Body of pancreas (tissue), 4 donors: ENCODE measurements at regions not wholly inside any gene's neighbourhood (a gene's known extent, or its start where the extent isn't known, plus 50 kb on each side); places are given as distances from the start of the nearest gene placed in this dataset.
A peak's percentile ranks its signal among the peaks of the same experiment; 100 is the strongest.

ENCODE experiments used
- ATAC-seq: fragments of 150-250 bp; one replicate; pipeline ENCODE4 v1.9.1; 2016
- DNase-seq, 4 donors: peaks; one replicate each; pipeline ENCODE4 v3.0.0-alpha.2; 2019
- H3K27ac ChIP-seq, 4 donors: fragments of 200-600 bp; sonication (generic); 1 replicate in 3 of 4; 2 replicates in 1 of 4; pipeline versions ENCODE4 v1.5.1 to v1.6.1; 2016 to 2019; ENCODE audit warnings: mild to moderate bottlenecking in 1 of 4, mixed read lengths in 1 of 4, moderate library complexity in 1 of 4
- H3K27me3 ChIP-seq, 2 donors: fragments of 200-600 bp; sonication (generic); one replicate each; pipeline ENCODE4 v1.6.0; 2016; ENCODE audit warnings: mild to moderate bottlenecking in 1 of 2
- H3K36me3 ChIP-seq, 2 donors: fragments of 200-600 bp; sonication (generic); replicated peaks in 1 of 2; 2 replicates each; pipeline ENCODE4 v1.5.1; 2016; ENCODE audit warnings: low read depth in 2 of 2; ENCODE audit not compliant: insufficient read depth in 1 of 2
- H3K4me1 ChIP-seq: fragments of 200-600 bp; sonication (generic); one replicate; pipeline ENCODE4 v1.6.0; 2016
- H3K4me3 ChIP-seq, 2 donors: fragments of 200-600 bp; sonication (generic); 1 replicate in 1 of 2; 2 replicates in 1 of 2; pipeline ENCODE4 v1.5.1; 2016 to 2019
- H3K9me3 ChIP-seq, 3 donors: fragments of 200-600 bp; sonication (generic); 1 replicate in 2 of 3; 2 replicates in 1 of 3; pipeline ENCODE4 v1.5.1; 2016
- POLR2A ChIP-seq, 3 donors: fragments of 450-650 bp; IDR thresholded peaks; one replicate each; pipeline ENCODE4 v1.6.1; 2016; ENCODE audit warnings: antibody characterized with exemption in 3 of 3, mild to moderate bottlenecking in 2 of 3
- WGBS, 2 donors: methylation state at CpG; one replicate each; pipeline ENCODE4 v1.1.5; 2017; 5-methylcytosine and 5-hydroxymethylcytosine counted together
- intact Hi-C: fragments of 100-400 bp; cut with DNase I; formaldehyde crosslinking; loops from one replicate; pipeline ENCODE4 v1.15.1; 2023
- TF ChIP-seq, protein P1 (sequence below), 7 experiments: fragments of 450-650 bp in 4 of 7; fragments of 200-600 bp in 3 of 7; sonication (generic) in 3 of 7; IDR thresholded peaks; one replicate each; pipeline ENCODE4 v1.5.1; 2016 to 2019; ENCODE audit warnings: antibody characterized with exemption in 7 of 7

DNA sequence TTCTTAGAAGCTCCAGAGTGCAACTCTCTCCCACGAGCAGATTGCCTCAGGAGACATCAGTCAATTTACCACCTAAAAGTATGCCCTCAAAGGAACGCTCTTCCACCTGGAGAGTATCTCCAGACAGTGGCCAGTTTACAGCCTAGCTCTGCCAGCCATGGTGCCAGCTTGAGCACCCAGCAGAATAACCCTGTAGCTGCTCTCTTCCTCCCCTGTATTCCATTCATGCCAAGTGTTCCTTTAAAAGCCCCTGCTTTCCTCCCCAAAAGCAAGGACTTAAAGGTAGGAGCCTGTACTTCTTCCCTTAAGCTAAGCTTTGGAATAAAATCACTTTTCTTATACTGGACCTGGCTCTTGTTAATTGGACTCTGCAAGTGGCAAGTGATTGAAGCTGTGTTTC is 245.4 kb upstream of the TMEM132C start:
- ATAC-seq (no peak), DNase-seq (no peak)
- WGBS, 2 donors = 30 to 37% methylated on average over 2 of the region's 2 CpGs
- Histone ChIP-seq H3K27me3 (no peaks in the 10 kb centered on the region), H3K9me3 (no peaks in the 10 kb centered on the region), H3K4me1 (no peaks in the 10 kb centered on the region), H3K36me3 (no peaks in the 10 kb centered on the region), H3K4me3 (no peak overlapping the region), H3K27ac (no peak overlapping the region)
- TF ChIP-seq, protein P1, sequence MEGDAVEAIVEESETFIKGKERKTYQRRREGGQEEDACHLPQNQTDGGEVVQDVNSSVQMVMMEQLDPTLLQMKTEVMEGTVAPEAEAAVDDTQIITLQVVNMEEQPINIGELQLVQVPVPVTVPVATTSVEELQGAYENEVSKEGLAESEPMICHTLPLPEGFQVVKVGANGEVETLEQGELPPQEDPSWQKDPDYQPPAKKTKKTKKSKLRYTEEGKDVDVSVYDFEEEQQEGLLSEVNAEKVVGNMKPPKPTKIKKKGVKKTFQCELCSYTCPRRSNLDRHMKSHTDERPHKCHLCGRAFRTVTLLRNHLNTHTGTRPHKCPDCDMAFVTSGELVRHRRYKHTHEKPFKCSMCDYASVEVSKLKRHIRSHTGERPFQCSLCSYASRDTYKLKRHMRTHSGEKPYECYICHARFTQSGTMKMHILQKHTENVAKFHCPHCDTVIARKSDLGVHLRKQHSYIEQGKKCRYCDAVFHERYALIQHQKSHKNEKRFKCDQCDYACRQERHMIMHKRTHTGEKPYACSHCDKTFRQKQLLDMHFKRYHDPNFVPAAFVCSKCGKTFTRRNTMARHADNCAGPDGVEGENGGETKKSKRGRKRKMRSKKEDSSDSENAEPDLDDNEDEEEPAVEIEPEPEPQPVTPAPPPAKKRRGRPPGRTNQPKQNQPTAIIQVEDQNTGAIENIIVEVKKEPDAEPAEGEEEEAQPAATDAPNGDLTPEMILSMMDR (IDR thresholded peaks at IDR 0.05) = no peak
- no peak for TF ChIP-seq POLR2A (IDR thresholded peaks at IDR 0.05)
- intact Hi-C loops = no loop called here

DNA sequence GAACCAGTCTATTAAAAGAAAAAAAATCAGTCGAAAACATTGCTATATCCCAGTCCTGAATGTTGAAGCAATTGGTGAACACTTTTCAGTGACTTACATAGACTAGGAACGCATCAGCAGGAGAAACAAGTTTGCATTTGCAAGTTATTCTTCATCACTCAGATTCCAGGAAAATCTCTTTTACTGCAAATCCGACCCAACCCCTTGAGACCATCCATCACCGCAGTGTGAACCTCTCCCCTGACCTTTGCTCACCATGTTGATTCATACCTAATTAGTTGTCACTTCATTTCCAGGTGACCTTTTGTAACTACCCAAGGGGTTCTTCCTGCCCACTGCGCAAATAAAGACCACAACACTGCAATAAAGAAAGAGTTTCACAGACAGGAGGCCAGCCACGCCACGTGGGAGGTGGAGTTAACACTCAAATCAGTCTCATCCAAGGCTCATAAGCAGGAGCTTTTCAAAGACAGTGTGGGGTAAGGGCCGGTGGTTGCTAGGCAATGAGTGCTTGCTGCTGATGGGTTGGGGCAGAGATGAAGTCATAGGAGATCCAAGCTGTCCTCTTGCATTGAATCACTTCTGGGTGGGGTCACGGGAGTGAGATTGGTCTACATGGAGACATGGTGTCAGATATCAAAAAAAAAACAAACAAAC is 241.3 kb upstream of the TMEM132C start:
- Histone ChIP-seq H3K36me3 (no peaks in the 10 kb centered on the region), H3K4me3 (no peak overlapping the region), H3K4me1 (no peaks in the 10 kb centered on the region), H3K27ac (no peak overlapping the region), H3K27me3 (no peaks in the 10 kb centered on the region), H3K9me3 (no peaks in the 10 kb centered on the region)
- ATAC-seq (no peak), DNase-seq (peak in 2 of 4 donors; percentile 5)
- intact Hi-C loops = no loop called here
- WGBS, 2 donors = 31 to 38% methylated on average over 9 of the region's 9 CpGs
- TF ChIP-seq, protein P1 (IDR thresholded peaks at IDR 0.05) = no peak
- TF ChIP-seq POLR2A (IDR thresholded peaks at IDR 0.05) = no peak

GRCh38 chr12:128026696-128027574 is 240.0 kb upstream of the TMEM132C start:
- 30 to 39% methylated on average over 6 of the region's 6 CpGs for WGBS, 2 donors
- Histone ChIP-seq H3K27ac (no peak overlapping the region), H3K27me3 (no peaks in the 10 kb centered on the region), H3K36me3 (no peaks in the 10 kb centered on the region), H3K4me1 (no peaks in the 10 kb centered on the region), H3K4me3 (no peak overlapping the region), H3K9me3 (no peaks in the 10 kb centered on the region)
- intact Hi-C loops = no loop called here
- ATAC-seq (no peak), DNase-seq (no peak)
- TF ChIP-seq, protein P1 (IDR thresholded peaks at IDR 0.05) = no peak
- TF ChIP-seq POLR2A (IDR thresholded peaks at IDR 0.05) = no peak

DNA sequence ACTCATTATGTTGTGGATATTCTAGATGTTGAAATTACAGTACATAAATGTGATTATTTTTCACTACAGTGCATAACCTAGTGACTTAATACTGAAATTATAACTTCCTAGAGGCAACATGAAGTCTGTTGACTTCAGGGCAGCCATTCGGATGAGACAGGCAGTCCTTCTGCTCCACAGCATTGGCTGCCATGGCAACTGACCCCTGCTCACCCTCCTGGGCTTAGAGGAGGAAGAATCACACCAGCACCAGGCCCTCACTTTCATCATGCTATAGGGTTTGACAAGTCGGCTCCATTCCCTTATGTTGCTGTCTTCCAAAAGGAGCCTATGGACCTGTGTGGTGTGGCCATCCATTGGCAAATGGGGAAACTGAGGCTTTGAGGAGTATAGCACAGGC is 233.5 kb upstream of the TMEM132C start:
- 43 to 52% methylated on average over 2 of the region's 2 CpGs for WGBS, 2 donors
- TF ChIP-seq, protein P1 (IDR thresholded peaks at IDR 0.05) = no peak
- TF ChIP-seq POLR2A (IDR thresholded peaks at IDR 0.05) = no peak
- no peak for DNase-seq

More for the DNA sequence above, 233.5 kb upstream of the TMEM132C start:
- Histone ChIP-seq H3K9me3 (no peaks in the 10 kb centered on the region), H3K27me3 (no peaks in the 10 kb centered on the region), H3K36me3 (no peaks in the 10 kb centered on the region), H3K4me3 (no peak overlapping the region), H3K27ac (no peak overlapping the region), H3K4me1 (no peaks in the 10 kb centered on the region)
- intact Hi-C loops = no loop called here
- no peak for ATAC-seq
